Esophagus muscularis mucosa (tissue), 4 donors: ENCODE measurements at regions not wholly inside any gene's neighbourhood (a gene's known extent, or its start where the extent isn't known, plus 50 kb on each side); places are given as distances from the start of the nearest gene placed in this dataset.

Source experiments
- DNase-seq: peaks from one replicate; pipeline ENCODE4 v3.0.0-alpha.2; 2017; ENCODE audit errors: extremely low spot score
- H3K27ac ChIP-seq, 4 donors: fragments of 200-600 bp; sonication (generic); replicated peaks in 1 of 4; 1 replicate in 3 of 4; 2 replicates in 1 of 4; pipeline ENCODE4 v1.5.1; 2016 to 2019; ENCODE audit warnings: mild to moderate bottlenecking in 1 of 4
- H3K27me3 ChIP-seq, 4 donors: fragments of 200-600 bp; sonication (generic); one replicate each; pipeline versions ENCODE4 v1.5.1 to v1.6.0; 2016 to 2019
- H3K36me3 ChIP-seq, 4 donors: fragments of 200-600 bp; sonication (generic); one replicate each; pipeline ENCODE4 v1.5.1; 2016 to 2019
- H3K4me1 ChIP-seq, 4 donors: fragments of 200-600 bp; sonication (generic); one replicate each; pipeline ENCODE4 v1.5.1; 2016 to 2019
- H3K4me3 ChIP-seq, 4 donors: fragments of 200-600 bp; sonication (generic); 1 replicate in 2 of 4; 2 replicates in 2 of 4; pipeline ENCODE4 v1.5.1; 2016 to 2019; ENCODE audit warnings: mild to moderate bottlenecking in 4 of 4, moderate library complexity in 1 of 4
- H3K9me3 ChIP-seq, 4 donors: fragments of 200-600 bp; sonication (generic); 1 replicate in 3 of 4; 2 replicates in 1 of 4; pipeline ENCODE4 v1.5.1; 2016 to 2019
- EP300 ChIP-seq: sonication (generic); formaldehyde crosslinking; IDR thresholded peaks from one replicate; pipeline ENCODE4 v1.6.1; 2017; ENCODE audit warnings: antibody characterized with exemption
- POLR2A ChIP-seq: fragments of 450-650 bp; IDR thresholded peaks from one replicate; pipeline ENCODE4 v1.6.1; 2017; ENCODE audit warnings: antibody characterized with exemption, moderate library complexity, mild to moderate bottlenecking, low read depth
- POLR2AphosphoS5 ChIP-seq, 2 donors: sonication (generic); formaldehyde crosslinking; IDR thresholded peaks; one replicate each; pipeline ENCODE4 v1.6.1; 2017; ENCODE audit warnings: antibody characterized with exemption in 2 of 2
- WGBS: methylation state at CpG from one replicate; pipeline ENCODE4 v1.1.5; 2018; 5-methylcytosine and 5-hydroxymethylcytosine counted together
- intact Hi-C: fragments of 100-400 bp; cut with DNase I; formaldehyde crosslinking; loops from one replicate; pipeline ENCODE4 v1.15.1; 2023
- TF ChIP-seq, protein P1 (sequence below), 3 experiments: fragments of 200-600 bp in 2 of 3; fragments of 450-650 bp in 1 of 3; sonication (generic) in 2 of 3; IDR thresholded peaks; one replicate each; pipeline ENCODE4 v1.5.1; 2017 to 2019; ENCODE audit warnings: antibody characterized with exemption in 3 of 3, mild to moderate bottlenecking in 2 of 3, moderate library complexity in 1 of 3

DNA sequence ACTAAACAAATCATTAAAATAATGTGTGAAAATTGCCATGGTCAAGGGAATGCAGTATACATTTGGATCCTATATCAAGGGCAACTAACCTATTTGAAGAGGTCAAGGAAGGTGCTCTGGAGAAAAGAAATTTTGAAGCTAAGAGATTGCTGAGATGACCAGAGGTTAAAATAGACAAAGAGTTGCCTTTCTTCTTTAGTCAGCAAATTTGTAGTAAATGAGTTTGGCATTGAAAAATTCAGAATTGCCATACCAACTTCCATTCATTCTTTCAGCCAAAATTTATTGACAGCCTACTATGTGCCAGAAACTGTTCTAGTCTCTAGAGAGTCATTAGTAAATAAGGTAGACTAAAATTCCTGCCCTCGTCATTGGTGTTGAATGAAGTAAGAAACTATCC is 396.2 kb downstream of the BCL11A start:
- H3K4me1 ChIP-seq, result no peaks in the 10 kb centered on the region
- TF ChIP-seq EP300 (no peak), POLR2AphosphoS5 (IDR thresholded peaks at IDR 0.05) (no peak), POLR2A (no peak)
- TF ChIP-seq, protein P1, sequence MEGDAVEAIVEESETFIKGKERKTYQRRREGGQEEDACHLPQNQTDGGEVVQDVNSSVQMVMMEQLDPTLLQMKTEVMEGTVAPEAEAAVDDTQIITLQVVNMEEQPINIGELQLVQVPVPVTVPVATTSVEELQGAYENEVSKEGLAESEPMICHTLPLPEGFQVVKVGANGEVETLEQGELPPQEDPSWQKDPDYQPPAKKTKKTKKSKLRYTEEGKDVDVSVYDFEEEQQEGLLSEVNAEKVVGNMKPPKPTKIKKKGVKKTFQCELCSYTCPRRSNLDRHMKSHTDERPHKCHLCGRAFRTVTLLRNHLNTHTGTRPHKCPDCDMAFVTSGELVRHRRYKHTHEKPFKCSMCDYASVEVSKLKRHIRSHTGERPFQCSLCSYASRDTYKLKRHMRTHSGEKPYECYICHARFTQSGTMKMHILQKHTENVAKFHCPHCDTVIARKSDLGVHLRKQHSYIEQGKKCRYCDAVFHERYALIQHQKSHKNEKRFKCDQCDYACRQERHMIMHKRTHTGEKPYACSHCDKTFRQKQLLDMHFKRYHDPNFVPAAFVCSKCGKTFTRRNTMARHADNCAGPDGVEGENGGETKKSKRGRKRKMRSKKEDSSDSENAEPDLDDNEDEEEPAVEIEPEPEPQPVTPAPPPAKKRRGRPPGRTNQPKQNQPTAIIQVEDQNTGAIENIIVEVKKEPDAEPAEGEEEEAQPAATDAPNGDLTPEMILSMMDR (IDR thresholded peaks at IDR 0.05), result no peak
- H3K27ac ChIP-seq, result no peak overlapping the region
- H3K4me3 ChIP-seq, result no peak overlapping the region
- H3K27me3 ChIP-seq, result no peaks in the 10 kb centered on the region
- 78% methylated on average over 1 of the region's 1 CpG for WGBS
- intact Hi-C loops, result no loop called here
- H3K9me3 ChIP-seq, result peaks cover 0 to 3% (median 1%) of the 10 kb centered on the region in 4 donors
- DNase-seq, result no peak
- no peaks in the 10 kb centered on the region for H3K36me3 ChIP-seq

DNA sequence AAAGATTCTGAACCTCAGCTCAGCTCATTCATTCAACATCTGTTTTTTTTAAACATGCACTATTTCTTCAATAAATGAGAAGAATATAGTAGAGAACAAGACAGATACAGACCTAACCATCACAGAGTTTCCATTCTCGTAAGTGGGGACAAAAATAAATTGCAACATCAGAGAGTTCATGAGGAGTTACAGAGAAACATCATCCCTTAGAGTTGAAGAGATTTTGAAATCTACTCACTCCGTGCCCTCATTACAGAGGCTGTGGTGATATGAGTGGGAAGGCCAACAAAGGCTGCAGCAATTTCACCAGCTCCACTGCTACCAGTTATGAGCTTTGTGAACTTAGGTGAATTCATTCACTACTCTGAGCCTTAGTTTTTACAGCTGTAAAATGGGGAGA is 399.3 kb downstream of the BCL11A start:
- H3K36me3 ChIP-seq, result no peaks in the 10 kb centered on the region
- no peaks in the 10 kb centered on the region for H3K27me3 ChIP-seq
- peaks cover 0 to 5% (median 2%) of the 10 kb centered on the region in 4 donors for H3K9me3 ChIP-seq
- H3K4me1 ChIP-seq, result no peaks in the 10 kb centered on the region
- TF ChIP-seq EP300 (no peak), POLR2AphosphoS5 (IDR thresholded peaks at IDR 0.05) (no peak), POLR2A (no peak)
- TF ChIP-seq, protein P1 (IDR thresholded peaks at IDR 0.05), result no peak
- no peak overlapping the region for H3K27ac ChIP-seq
- no peak overlapping the region for H3K4me3 ChIP-seq
- intact Hi-C loops, result no loop called here
- WGBS, result 72% methylated on average over 2 of the region's 2 CpGs
- no peak for DNase-seq

DNA sequence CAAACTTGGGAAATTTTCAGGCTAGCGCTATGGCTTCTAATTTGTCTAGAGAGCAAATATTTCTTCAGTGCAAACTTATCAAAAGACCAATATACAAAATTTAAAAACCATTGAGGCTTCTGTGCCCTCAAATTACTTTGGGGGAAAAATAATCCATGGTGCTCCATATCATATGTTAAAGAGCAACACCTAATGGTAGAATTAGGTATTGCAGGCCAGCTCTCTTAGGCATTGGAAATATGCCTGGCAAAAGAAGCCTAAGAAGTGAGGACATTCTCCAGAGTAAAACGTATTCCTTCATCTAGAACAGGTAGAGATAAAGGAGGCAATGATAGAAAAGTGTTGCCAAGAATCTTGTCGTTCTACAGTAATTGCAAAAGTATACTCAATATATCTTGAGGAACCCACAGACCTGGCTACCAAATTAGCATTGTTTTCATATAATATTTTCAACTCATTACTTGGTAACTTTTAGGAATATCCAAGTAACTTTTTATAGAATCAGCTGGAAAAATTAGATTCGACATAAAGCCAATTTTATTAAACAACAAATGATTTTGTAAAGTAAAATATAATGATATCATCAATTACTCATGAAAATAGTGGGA is 401.1 kb downstream of the BCL11A start:
- no peak for DNase-seq
- WGBS, result 77% methylated on average over 4 of the region's 4 CpGs
- Histone ChIP-seq H3K4me3 (no peak overlapping the region), H3K9me3 (peaks cover 0 to 5% (median 2%) of the 10 kb centered on the region in 4 donors), H3K27me3 (no peaks in the 10 kb centered on the region), H3K36me3 (no peaks in the 10 kb centered on the region), H3K27ac (no peak overlapping the region), H3K4me1 (no peaks in the 10 kb centered on the region)
- TF ChIP-seq, protein P1 (IDR thresholded peaks at IDR 0.05), result peak in 1 of 3 experiments; percentile 66
- TF ChIP-seq POLR2A, result no peak
- TF ChIP-seq EP300, result no peak
- TF ChIP-seq POLR2AphosphoS5 (IDR thresholded peaks at IDR 0.05), result no peak
- intact Hi-C loops, result no loop called here

- H3K4me3 ChIP-seq, result no peak overlapping the region
- WGBS, result 90% methylated on average over 1 of the region's 1 CpG
- no peak for DNase-seq
Observed at GRCh38 chr2:60149176-60149575, 404.3 kb downstream of the BCL11A start.

More at GRCh38 chr2:60149176-60149575, 404.3 kb downstream of the BCL11A start:
- H3K4me1 ChIP-seq, result no peaks in the 10 kb centered on the region
- no peak overlapping the region for H3K27ac ChIP-seq
- intact Hi-C loops, result no loop called here
- TF ChIP-seq POLR2AphosphoS5 (IDR thresholded peaks at IDR 0.05) (no peak), POLR2A (no peak), EP300 (no peak)
- TF ChIP-seq, protein P1 (IDR thresholded peaks at IDR 0.05), result no peak
- no peaks in the 10 kb centered on the region for H3K27me3 ChIP-seq
- peaks cover 0 to 5% (median 2%) of the 10 kb centered on the region in 4 donors for H3K9me3 ChIP-seq
- no peaks in the 10 kb centered on the region for H3K36me3 ChIP-seq
